ENCODE measurements at regions not wholly inside any gene's neighbourhood (a gene's known extent, or its start where the extent isn't known, plus 50 kb on each side); places are given as distances from the start of the nearest gene placed in this dataset.
A peak's percentile ranks its signal among the peaks of the same experiment; 100 is the strongest.
"Not testable (repeated sequence)": the region's sequence is repeated elsewhere in the genome, so short reads cannot be mapped to it uniquely, and the experiment has no call there.

DNA sequence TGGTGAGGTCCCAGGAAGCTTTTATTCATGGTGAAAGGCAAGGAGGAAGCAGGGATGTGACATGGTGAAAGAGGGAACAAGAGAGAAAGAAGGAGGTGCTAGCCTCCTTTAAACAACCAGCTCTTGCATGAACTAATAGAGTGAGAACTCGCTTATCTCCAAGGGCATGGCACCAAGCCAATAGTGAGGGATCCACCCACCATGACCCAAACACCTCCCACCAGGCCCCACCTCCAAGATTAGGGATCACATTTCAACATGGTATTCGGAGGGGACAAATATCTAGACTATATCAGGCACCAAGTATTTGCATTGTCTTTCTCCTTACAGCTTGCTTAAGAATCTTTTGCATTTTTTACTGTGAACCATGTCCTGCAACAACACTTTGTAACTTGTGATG lies 91.9 kb upstream of the DHRS4 start:
- no peak for DNase-seq (ENCODE audit: low read depth)

DNA sequence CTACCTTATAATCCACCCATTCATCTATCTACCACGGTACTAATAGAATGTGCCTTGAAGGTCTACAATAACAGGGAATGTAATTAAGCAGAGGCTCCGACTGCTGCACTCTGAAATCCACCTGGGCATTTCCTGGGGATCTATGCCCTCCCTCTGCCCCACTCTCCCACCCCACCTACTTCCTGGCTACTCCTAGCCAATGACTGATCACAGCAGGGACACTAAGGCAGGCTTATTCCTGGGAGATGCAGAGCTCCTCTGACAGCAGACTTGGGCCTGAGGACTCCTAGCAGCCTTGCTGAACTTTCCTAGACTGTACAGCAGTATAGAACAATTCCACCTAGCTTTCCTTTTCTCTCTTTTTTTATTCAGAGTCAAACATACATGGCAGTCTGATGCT lies 91.1 kb upstream of the DHRS4 start:
- no peak for DNase-seq (ENCODE audit: low read depth)

DNA sequence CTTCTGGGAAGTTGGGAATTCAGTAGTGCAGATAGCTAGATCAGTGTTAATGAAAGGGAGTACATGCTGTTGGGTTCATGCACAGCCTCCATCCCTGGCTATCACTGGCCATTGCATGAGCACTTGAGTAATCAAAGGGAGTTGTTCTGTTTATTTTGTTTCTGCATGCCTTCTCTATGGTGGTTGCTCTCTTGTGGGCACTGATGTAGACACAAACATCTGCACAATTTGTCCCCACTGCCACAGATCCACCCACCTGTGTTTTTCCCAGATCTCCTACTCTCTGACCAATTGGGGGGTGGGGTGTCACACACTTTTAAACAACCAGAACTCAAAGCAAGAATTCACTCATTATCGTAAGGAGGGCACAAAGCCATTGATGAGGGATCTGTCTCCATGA lies 89.7 kb upstream of the DHRS4 start:
- no peak for DNase-seq (ENCODE audit: low read depth)

DNA sequence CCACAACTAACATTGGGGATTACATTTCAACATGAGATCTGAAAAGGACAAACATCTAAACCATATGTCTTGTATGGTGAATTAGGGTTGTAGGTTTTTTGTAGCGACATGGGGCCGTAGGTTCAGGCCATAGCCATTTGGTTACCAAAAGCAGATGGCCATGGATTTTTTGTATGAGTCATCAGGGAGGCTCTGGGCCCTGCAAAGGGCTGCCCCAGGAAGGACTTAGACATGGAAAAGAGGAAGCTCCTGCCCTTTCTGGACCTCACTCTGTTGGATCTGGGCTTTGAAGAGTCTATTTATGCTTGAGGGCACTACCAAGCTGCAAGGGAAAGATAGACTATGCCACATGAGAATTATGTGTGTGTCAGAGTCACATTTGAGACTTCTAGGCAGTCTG lies 89.3 kb upstream of the DHRS4 start:
- no peak for DNase-seq (ENCODE audit: low read depth)

DNA sequence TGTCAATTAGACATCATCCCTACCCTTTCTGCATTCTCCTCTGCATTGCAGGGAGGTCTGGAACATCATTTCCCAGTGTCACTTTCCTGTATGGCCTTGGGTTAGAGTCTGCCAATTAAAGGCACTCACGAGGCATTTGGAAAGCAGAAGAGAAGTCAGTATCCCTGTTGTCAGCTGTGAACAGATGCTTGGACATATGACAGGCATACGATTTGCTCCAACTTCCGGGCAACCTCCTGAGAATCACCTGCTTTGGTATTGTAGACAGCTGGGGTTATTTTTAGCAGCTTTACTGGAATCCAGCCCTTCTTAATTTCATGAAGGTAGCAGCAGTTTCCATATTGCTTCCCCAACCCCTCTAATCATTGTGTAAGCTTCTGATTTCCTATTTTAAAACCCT lies 88.7 kb upstream of the DHRS4 start:
- DNase-seq (ENCODE audit: low read depth) = no peak

DNA sequence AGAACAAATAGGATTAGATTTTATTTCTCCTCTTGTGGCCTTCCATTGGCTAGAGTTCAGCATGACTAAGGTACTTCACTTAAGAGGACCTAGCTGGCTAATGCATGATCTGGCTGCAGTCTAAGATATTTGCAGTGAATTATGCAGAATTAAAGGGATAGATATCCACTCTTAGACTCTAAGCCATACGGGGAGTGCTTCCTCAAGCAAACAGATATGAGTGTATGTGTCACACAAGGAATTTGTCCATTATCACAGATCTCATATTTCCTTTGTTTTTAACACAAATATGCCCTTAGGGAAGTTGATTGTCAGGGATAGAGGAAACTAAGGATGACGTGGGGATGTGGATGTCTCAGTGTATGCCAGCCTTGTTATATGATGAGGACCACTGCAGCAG lies 88.1 kb upstream of the DHRS4 start:
- DNase-seq (ENCODE audit: low read depth) = no peak

DNA sequence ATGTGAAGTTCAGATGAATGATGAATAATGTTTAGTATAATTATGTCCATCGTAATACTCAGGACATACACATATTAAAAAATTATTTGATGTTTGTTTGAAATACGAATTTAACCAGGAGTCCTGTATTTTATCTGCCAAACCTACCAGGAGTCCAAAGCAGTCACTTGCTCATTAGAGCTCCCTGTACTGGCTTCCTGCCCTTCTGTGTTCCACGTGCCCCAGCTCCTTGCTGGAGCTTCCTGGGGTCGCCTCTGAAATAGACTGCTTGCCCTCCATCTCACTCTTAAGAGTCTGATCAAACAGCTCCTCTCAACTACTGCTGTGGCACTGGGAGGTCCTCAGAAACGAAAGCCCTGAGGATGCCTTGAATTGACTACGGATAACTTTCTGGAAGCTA lies 87.3 kb upstream of the DHRS4 start:
- no peak for DNase-seq (ENCODE audit: low read depth)

DNA sequence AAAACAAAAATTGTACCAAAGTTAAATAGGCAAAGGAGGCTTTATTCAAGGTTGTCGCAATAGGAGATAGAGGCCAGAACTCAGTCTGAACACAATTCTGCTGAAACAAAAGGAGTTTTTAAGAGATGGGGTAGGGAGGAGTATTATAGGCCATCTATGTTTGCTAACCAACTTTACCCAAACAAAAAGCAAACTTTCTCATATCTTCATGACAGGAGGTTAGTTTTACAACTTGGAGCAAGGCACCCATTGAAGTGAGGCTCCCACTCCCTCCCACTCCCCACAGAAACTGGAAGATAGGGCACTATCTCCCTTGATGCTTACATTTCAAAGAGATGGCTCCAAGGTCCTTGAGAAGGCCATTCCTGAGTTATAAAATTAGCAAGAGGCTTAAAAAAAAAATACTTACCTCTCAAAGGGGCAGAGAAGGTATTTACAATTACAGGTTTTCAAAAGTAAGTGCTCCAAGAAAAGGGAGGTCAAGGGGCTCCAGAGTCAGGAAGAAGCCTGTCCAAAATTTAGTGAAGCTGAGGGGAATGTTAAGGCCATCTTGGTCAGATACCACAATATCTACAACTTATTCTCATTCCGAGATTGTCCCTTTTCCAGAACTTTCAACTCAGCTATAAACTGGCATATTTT lies 84.4 kb upstream of the DHRS4 start:
- no peak for DNase-seq (ENCODE audit: low read depth)

DNA sequence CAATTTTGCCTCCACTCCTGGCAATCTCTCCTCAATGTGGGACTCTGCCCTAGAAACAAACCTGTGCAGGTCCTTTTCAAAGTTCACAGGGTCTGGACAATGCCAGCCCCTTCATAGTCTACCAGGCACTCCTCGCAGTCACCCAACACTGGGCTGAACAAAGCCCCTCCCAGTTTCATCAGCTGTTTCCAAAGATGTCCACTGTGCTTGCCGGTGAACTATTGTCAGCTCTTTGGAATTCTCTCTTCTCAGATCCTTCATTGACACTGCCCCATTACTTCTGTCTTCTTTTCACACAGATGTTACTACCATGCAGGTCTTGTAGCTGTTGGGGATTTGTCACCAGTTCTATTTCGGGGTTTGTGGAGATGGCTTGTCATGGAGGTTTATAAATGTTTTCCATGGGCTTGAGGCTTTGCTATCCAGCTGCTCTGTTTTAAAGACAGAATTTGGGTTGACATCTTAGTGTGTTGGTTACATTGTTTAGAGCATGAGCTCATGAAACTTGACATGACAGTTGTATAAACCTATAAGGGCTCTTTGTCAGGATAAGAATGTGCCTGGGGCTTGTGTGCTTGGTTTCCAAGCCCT lies 77.3 kb upstream of the DHRS4 start:
- no peak for DNase-seq (ENCODE audit: low read depth)

DNA sequence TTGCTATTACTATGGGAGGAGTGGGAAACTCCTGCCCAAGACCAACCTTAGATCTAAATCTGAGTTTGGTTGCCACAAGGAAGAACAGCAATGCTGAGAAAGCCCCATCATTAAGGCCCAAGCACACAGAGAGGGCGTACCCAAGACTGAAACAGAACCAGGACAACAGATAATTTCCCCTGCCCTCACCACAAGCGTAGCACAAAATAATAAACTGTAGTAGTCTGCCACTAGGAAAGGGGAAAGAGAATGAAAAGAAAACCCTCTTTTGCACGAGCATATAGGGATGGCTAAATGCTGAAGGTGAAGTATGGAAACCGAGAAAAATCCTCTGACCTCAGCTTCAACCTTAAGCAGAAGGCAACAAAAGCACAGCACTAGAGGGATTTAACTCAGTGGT lies 76.5 kb upstream of the DHRS4 start:
- DNase-seq (ENCODE audit: low read depth) = no peak

DNA sequence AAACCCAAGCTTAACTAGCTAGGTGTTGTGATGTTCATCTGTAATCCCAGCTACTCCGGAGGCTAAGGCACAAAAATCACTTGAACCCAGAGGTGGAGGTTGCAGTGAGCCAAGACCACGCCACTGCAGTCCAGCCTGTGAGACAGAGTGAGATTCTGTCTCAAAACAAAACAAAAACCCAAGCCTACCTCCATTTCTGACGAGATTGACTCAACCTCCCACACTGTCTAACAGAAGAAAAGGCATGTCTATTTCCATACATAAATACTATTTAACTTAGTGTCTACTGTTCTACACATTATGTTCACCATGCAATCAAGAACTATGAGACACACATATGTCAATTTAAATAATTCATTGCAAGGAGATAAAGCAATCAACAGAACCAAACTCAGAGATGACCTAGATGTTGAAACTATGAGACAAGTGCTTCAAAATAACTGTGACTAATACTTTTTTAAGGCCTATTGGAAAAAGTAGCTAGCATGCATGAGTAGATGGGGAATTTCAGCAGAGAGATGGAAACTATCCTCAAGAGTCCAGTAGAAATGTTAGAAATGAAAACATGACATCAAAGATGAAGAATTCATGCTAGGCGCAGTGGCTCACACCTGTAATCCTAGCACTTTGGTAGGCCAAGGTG lies 75.9 kb upstream of the DHRS4 start:
- peak; percentile 28 for DNase-seq (ENCODE audit: low read depth)

DNA sequence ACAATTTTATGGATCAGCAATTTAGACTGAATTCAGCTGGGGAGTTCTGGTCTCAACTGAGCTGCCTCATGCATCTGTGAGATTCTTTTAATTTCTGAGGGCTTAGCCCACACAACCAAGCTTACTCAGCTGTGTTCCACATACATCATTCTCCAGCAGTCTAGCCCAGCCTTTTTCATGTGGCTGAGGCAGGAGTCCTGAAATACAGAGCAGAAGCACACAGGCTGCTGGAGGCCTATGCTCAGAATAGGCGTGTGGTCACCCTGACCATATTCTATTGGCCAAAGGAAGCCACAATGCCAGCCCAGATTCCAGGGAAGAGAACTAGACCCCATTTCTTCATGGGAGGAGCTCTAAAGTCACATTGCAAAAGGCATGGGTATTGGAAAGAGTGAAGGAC lies 72.3 kb upstream of the DHRS4 start:
- no peak for DNase-seq (ENCODE audit: low read depth)

DNA sequence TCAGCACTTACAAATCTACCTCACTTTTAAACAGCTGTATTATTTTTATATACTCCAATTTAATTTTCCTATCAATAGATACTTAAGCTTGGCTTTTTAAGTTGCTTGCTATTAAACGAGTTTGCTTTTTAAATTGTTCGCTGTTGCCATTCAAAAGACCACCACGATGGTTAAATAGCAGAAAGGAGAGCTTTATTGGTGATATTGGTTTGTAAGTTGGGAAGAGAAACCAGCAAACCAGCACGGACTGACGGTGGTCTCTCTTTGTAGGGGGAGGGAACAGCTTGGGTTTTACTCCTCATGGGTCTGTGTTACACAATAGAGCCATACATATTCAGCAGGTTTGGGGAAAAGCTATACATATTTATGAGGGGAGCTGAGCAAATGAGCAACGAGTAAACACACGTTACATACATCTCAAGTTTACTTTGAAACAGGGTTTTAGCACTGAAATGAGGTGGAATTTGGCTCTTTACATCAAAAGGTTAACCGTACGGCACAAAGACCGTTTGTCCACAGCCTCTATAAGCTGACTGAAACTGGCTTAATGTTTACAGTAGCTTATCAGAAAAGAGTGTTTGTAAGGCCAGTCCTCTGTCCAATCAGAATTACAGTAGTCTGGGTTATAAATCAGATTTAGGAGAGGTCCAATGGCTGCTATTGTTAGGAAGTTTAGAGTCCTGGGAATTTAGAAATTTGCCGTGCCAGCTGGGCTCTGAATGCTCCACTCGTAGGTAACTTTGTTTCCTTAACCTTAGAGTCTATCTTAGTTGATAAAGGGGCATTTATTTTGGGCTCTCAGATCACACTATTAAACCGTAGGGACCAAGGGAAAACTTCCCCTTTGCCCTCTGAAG lies 69.7 kb upstream of the DHRS4 start:
- no peak for DNase-seq (ENCODE audit: low read depth)

DNA sequence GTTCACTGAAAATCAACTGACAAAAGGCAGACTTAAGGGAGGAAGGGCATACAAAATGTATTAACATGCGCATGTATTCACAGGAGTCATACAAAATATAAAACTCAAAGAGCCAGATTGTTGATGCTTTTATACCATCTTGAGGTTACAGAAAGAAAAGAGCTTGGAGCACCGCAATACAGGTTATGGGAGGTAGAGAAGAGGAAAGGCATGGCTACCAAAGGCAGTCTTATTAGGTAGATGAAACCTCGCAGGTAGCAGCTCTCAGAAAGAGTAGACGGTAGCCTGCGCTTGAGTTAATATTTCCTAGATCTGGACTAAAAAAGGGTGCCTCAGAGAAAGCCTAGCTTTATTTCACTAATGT lies 69.0 kb upstream of the DHRS4 start:
- no peak for DNase-seq (ENCODE audit: low read depth)

DNA sequence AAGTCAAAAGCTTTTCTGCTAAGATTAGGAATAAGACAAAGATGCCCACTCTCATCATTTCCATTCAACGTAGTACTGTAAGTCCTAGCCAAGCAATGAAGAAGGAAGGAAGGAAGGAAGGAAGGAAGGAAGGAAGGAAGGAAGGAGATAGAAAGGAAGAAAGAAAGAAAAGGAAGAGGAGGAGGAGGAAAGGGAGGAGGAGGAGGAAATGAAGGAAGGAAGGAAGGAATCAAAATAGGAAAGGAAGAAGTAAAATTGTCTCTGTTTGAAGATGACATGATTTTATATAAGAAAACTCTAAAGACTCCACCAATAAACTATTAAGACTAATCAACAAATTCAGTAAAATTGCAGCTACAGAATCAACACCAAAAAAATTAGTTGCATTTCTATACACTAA lies 66.0 kb upstream of the DHRS4 start:
- DNase-seq (ENCODE audit: low read depth) = no peak

DNA sequence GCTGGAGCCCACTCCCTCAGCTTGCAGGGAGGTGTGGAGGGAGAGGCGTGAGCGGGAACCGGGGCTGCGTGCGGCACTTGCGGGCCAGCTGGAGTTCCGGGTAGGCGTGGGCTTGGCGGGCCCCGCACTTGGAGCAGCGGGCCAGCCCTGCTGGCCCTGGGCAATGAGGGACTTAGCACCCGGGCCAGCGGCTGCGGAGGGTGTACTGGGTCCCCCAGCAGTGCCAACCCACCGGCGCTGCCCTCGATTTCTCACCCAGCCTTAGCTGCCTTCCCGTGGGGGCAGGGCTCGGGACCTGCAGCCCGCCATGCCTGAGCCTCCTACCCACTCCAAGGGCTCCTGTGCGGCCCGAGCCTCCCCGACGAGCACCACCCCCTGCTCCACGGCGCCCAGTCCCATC lies 61.9 kb upstream of the DHRS4 start:
- not testable (repeated sequence) for DNase-seq (ENCODE audit: low read depth)

DNA sequence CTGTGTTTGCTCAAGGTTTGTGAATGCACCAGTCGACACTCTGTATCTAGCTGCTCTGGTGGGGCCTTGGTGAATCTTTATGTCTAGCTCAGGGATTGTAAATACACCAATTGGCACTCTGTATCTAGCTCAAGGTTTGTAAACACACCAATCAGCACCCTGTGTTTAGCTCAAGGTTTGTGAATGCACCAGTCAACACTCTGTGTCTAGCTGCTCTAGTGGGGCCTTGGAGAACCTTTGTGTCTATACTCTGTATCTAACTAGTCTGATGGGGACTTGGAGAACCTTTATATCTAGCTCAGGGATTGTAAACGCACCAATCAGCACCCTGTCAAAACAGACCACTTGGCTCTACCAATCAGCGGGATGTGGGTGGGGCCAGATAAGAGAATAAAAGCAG lies 61.3 kb upstream of the DHRS4 start:
- not testable (repeated sequence) for DNase-seq (ENCODE audit: low read depth)

DNA sequence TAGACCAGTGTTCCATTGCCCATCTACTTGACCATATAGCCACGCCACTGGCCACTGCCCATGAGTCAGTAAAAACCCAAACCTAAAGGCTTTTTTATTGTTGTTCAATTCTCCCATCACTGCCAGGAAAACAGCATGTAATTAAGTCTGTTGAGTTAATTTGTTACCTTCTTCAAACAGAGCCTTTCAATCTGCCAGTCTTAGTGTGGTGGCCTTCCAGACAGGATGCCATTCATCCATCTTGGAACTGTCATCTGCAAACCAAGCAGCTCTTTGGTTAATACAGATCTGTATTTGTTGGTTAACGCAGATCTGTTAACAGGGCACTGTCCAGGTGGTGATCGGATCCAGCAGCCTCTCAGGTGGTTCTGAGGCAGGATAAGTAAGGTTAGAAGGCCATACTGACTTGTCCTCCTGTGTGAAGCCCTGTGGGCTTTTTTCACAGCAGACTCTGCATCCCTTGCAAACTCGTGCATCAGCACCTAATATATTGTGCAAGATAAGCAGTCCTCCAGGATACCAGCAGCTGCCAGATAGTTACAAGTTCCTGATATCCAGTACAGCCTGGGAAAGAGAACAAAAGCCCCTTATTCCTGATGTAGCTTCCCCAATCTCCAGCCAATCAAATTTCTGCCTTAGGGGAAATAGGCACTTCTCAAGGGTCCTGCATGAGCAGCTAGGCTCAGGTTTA lies 59.1 kb upstream of the DHRS4 start:
- no peak for DNase-seq (ENCODE audit: low read depth)

DNA sequence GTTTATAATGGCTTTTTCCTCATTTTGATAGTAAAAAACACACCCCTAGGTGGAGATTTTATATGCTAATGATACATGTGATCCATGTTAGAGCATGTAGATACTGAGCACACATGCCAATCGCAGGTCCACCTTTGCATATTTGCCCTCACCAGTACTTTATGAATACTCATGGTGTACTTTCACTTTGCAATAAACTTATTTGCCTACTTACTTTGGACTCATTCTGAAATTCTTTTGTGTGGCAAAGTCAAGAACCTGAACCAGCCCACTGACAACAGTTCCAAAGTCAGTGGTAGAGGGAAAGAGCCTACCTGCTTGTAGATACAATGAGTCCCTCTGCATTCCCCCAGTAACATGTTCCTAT lies 58.5 kb upstream of the DHRS4 start:
- DNase-seq (ENCODE audit: low read depth) = no peak

DNA sequence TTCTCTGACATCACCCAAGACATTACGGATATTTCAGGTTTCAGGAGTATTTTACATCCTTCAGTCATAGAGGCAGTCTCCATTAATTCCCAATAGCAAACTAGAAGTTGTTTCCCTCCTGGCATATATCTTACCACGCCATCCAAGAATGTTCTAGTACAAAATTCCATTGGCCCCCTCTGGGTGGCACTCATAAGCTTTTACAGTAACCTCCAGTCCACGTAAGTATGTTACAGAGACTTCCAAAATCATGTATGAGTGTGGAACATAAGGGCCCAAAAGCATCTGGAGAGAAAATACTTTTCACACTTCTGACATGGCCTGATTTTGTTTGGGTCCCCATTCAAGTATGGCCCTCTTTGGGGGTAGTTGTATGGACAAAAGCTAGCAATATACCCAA lies 58.1 kb upstream of the DHRS4 start:
- no peak for DNase-seq (ENCODE audit: low read depth)

DNA sequence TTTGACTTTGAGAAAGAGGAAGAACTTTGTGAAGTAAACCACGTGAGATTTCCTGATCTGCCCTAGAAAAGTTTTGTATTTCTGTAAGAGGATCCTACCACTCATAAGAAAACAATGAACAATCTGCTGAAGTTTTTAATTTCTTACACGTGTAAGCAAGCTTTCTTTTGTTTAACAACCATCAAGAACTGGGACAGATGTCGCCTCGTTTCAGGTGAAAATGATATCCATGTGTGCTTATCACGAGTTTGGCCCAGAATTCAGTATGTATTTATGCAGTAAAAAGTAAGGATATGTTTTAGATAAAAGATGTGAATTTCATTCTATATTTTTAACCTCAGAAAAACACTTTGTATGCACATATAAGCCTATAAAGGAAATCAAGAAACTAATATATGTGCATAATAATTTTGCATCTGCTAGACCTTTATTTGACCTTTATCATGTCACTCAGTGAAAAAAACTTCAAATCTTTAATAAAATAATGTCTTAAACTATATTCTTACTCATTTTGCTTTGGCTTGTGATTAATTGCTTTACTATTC lies 56.9 kb upstream of the DHRS4 start:
- DNase-seq (ENCODE audit: low read depth) = no peak

DNA sequence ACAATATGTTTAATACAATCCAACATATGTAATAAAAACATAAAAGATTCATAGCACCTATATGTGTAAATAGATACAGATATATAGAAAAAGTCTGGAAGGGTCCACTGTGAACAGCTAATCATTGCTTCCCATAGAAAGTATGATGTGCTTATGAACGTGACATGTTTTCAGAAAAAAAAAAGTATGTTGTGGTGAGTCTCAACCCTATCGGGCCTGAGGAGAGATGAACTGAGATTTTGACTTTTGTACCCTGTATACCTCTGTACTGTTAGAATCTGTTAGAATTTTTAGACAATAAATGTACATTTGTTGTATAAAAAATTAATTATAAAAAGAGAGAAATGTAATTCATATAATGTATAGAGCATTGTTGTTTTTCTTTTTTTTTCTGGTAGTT lies 56.3 kb upstream of the DHRS4 start:
- DNase-seq (ENCODE audit: low read depth) = not testable (repeated sequence)
